ENCODE measurements at regions not wholly inside any gene's neighbourhood (a gene's known extent, or its start where the extent isn't known, plus 50 kb on each side); places are given as distances from the start of the nearest gene placed in this dataset.

DNA sequence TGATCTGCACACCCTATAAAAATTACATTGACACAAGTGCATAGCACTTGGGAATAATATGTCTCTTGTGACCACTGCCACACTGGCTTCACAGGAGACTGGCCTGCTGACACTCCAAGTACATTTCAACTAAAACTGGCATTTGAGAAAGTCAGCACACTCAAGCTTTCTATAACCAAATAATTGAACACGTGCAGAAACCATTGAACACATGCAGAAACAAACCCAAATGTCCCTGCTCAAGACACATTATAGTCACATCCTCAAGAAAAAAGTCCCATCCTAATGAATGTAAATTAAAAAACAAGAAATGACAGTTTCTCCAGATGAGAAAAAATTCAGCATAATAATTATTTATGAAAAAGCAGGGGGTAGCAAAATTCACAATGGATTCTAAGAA lies 1859.1 kb upstream of the PCDH20 start:
- ChIA-PET RAD21 (ENCODE audit: low non-redundant PET in 1 of 2, low total read pairs in 2 of 2, uncharacterized antibody in 2 of 2, unreplicated experiment in 2 of 2) (no interaction called here), POLR2A (no interaction called here), CTCF (no interaction called here)
- no peak overlapping the region for H3K4me2 ChIP-seq (ENCODE audit: low read length)
- no peak for TF ChIP-seq POLR2AphosphoS5 (IDR thresholded peaks at IDR 0.05; ENCODE audit: low read depth, low read length)
- TF ChIP-seq EZH2 (IDR thresholded peaks at IDR 0.05) = no peak
- TF ChIP-seq ZFX (IDR thresholded peaks at IDR 0.05) = no peak
- TF ChIP-seq ELF1 (IDR thresholded peaks at IDR 0.05; ENCODE audit: borderline replicate concordance, low read depth) = no peak
- no peak for TF ChIP-seq CEBPB (IDR thresholded peaks at IDR 0.05; ENCODE audit: low read depth)
- no peak for TF ChIP-seq POLR2A (IDR thresholded peaks at IDR 0.05; ENCODE audit: borderline replicate concordance, extremely low read depth, insufficient read depth, insufficient read length)
- no peaks in the 10 kb centered on the region for H3K79me2 ChIP-seq (ENCODE audit: insufficient read depth, low read length)
- no peak overlapping the region for H3K27ac ChIP-seq (ENCODE audit: low read depth, low read length)
- no peaks in the 10 kb centered on the region for H4K20me1 ChIP-seq (ENCODE audit: insufficient read depth)
- intact Hi-C loops (cut with micrococcal nuclease) = no loop called here
- H3K4me1 ChIP-seq (ENCODE audit: control insufficient read depth in 1 of 2, insufficient read depth in 2 of 2, low read length in 2 of 2) = no peaks in the 10 kb centered on the region
- H3K27me3 ChIP-seq (ENCODE audit: insufficient read depth, low read length) = no peaks in the 10 kb centered on the region
- BruUV-seq (replicated peaks) = no TSS peak
- no peaks in the 10 kb centered on the region for H3K9me2 ChIP-seq (ENCODE audit: insufficient read depth)
- H2AFZ ChIP-seq (ENCODE audit: low read depth, low read length, poor library complexity, severe bottlenecking) = no peak overlapping the region
- no peak overlapping the region for H3K9ac ChIP-seq (ENCODE audit: low read length)
- no peak overlapping the region for H3K4me3 ChIP-seq (replicated peaks in 1 of 2; ENCODE audit: low read depth in 1 of 2, low read length in 2 of 2)
- no peaks in the 10 kb centered on the region for H3K36me3 ChIP-seq (ENCODE audit: control insufficient read depth in 1 of 2, insufficient read depth in 2 of 2, low read length in 2 of 2)
- DNase-seq (ENCODE audit: low read depth, low spot score) (no peak), ATAC-seq (no peak)
- H3K9me3 ChIP-seq (ENCODE audit: control insufficient read depth in 1 of 2, insufficient read depth in 1 of 2, low read depth in 1 of 2, low read length in 2 of 2) = no peaks in the 10 kb centered on the region

DNA sequence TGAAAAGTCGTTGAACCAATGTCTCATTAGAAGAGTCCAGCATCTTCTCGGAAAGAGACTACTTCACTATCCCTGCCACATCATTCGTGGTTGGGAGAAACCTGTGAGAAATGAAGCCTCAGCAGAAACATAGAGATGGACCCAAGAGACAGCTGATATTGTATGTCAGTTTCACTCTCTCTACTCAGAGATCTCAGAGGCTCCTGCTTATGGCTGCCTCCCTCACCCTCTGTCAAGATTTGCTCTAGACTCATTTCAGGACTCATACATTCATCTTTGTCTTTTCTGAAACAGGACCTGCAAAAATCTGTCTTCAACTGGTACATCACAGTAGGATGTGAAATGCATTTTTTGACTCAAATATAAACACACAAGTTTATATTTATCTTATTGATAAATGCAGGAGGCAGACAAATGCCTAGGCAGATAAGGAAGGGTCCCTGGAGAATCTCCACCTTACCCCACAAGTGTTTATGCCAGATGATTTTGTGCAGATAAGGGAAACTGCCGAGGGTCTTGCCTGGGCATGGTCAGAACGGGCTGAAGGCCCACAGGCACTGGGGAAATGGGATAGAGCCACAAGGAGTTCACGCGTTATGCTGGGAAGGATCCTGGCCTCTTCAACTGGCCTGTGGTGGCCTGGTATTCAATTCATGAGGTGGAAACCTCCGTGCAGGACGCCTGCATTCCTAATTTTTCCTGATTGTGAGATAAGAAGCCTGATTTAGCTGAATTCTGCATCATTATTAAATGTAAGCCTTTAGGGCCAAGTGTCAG lies 1834.0 kb upstream of the PCDH20 start:
- intact Hi-C loops (cut with micrococcal nuclease) = no loop called here
- H4K20me1 ChIP-seq (ENCODE audit: insufficient read depth) = no peaks in the 10 kb centered on the region
- POLR2A ChIA-PET = no interaction called here
- H3K27ac ChIP-seq (ENCODE audit: low read depth, low read length) = no peak overlapping the region
- BruUV-seq (replicated peaks) = no TSS peak
- H3K79me2 ChIP-seq (ENCODE audit: insufficient read depth, low read length) = no peaks in the 10 kb centered on the region
- CTCF ChIA-PET = no interaction called here
- no peaks in the 10 kb centered on the region for H3K9me2 ChIP-seq (ENCODE audit: insufficient read depth)
- no peaks in the 10 kb centered on the region for H3K9me3 ChIP-seq (ENCODE audit: control insufficient read depth in 1 of 2, insufficient read depth in 1 of 2, low read depth in 1 of 2, low read length in 2 of 2)
- ATAC-seq = no peak
- no peak overlapping the region for H3K9ac ChIP-seq (ENCODE audit: low read length)
- no peaks in the 10 kb centered on the region for H3K4me1 ChIP-seq (ENCODE audit: control insufficient read depth in 1 of 2, insufficient read depth in 2 of 2, low read length in 2 of 2)
- RAD21 ChIA-PET (ENCODE audit: low non-redundant PET in 1 of 2, low total read pairs in 2 of 2, uncharacterized antibody in 2 of 2, unreplicated experiment in 2 of 2) = no interaction called here
- no peak overlapping the region for H2AFZ ChIP-seq (ENCODE audit: low read depth, low read length, poor library complexity, severe bottlenecking)
- H3K36me3 ChIP-seq (ENCODE audit: control insufficient read depth in 1 of 2, insufficient read depth in 2 of 2, low read length in 2 of 2) = no peaks in the 10 kb centered on the region
- H3K27me3 ChIP-seq (ENCODE audit: insufficient read depth, low read length) = no peaks in the 10 kb centered on the region
- no peak overlapping the region for H3K4me3 ChIP-seq (replicated peaks in 1 of 2; ENCODE audit: low read depth in 1 of 2, low read length in 2 of 2)
- no peak overlapping the region for H3K4me2 ChIP-seq (ENCODE audit: low read length)
- TF ChIP-seq CEBPB (IDR thresholded peaks at IDR 0.05; ENCODE audit: low read depth) = no peak
- TF ChIP-seq JUND (IDR thresholded peaks at IDR 0.05) = no peak
- no peak for TF ChIP-seq ELF1 (IDR thresholded peaks at IDR 0.05; ENCODE audit: borderline replicate concordance, low read depth)
- no peak for TF ChIP-seq POLR2A (IDR thresholded peaks at IDR 0.05; ENCODE audit: borderline replicate concordance, extremely low read depth, insufficient read depth, insufficient read length)
- TF ChIP-seq ATF3 (IDR thresholded peaks at IDR 0.05) = no peak
- no peak for TF ChIP-seq RAD21 (IDR thresholded peaks at IDR 0.05; ENCODE audit: low read depth)
- TF ChIP-seq, protein P1, sequence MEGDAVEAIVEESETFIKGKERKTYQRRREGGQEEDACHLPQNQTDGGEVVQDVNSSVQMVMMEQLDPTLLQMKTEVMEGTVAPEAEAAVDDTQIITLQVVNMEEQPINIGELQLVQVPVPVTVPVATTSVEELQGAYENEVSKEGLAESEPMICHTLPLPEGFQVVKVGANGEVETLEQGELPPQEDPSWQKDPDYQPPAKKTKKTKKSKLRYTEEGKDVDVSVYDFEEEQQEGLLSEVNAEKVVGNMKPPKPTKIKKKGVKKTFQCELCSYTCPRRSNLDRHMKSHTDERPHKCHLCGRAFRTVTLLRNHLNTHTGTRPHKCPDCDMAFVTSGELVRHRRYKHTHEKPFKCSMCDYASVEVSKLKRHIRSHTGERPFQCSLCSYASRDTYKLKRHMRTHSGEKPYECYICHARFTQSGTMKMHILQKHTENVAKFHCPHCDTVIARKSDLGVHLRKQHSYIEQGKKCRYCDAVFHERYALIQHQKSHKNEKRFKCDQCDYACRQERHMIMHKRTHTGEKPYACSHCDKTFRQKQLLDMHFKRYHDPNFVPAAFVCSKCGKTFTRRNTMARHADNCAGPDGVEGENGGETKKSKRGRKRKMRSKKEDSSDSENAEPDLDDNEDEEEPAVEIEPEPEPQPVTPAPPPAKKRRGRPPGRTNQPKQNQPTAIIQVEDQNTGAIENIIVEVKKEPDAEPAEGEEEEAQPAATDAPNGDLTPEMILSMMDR (IDR thresholded peaks at IDR 0.05 in 2 of 3, conservative IDR thresholded peaks at IDR 0.05 in 1 of 3; ENCODE audit: borderline replicate concordance in 1 of 3, insufficient read depth in 1 of 3, low read depth in 2 of 3, low read length in 2 of 3) = no peak
- TF ChIP-seq ZBTB33 (IDR thresholded peaks at IDR 0.05; ENCODE audit: extremely low read depth, insufficient replicate concordance, low read length) = no peak
- TF ChIP-seq YY1 (IDR thresholded peaks at IDR 0.05; ENCODE audit: extremely low read depth, insufficient replicate concordance, low read depth, low read length) = no peak
- no peak for DNase-seq (ENCODE audit: low read depth, low spot score)

Data from HCT116 (cell line).